ENCODE measurements at regions not wholly inside any gene's neighbourhood (a gene's known extent, or its start where the extent isn't known, plus 50 kb on each side); places are given as distances from the start of the nearest gene placed in this dataset.
"Not testable (repeated sequence)": the region's sequence is repeated elsewhere in the genome, so short reads cannot be mapped to it uniquely, and the experiment has no call there.

GRCh38 chr4:9110700-9111099, 59.5 kb upstream of the FAM90A26 start:
- not testable (repeated sequence) for DNase-seq

GRCh38 chr4:9103148-9103524, 67.1 kb upstream of the FAM90A26 start:
- DNase-seq, result not testable (repeated sequence)

- DNase-seq, result not testable (repeated sequence)
Observed at GRCh38 chr4:9102471-9103147, 67.6 kb upstream of the FAM90A26 start.

GRCh38 chr4:9096330-9096729, 73.9 kb upstream of the FAM90A26 start:
- not testable (repeated sequence) for DNase-seq

- not testable (repeated sequence) for DNase-seq
Observed at GRCh38 chr4:9078796-9079195, 91.4 kb upstream of the FAM90A26 start.

- DNase-seq, result not testable (repeated sequence)
Observed at GRCh38 chr4:9076974-9077373, 93.2 kb upstream of the FAM90A26 start.

GRCh38 chr4:9076486-9076885, 93.7 kb upstream of the FAM90A26 start:
- DNase-seq, result not testable (repeated sequence)

GRCh38 chr4:9073371-9073770, 96.8 kb upstream of the FAM90A26 start:
- DNase-seq, result not testable (repeated sequence)

- not testable (repeated sequence) for DNase-seq
Observed at GRCh38 chr4:9072521-9073220, 97.5 kb upstream of the FAM90A26 start.

- not testable (repeated sequence) for DNase-seq
Observed at GRCh38 chr4:9067923-9068322, 102.3 kb upstream of the FAM90A26 start.

GRCh38 chr4:9063612-9064011, 106.6 kb upstream of the FAM90A26 start:
- DNase-seq, result not testable (repeated sequence)

- DNase-seq, result not testable (repeated sequence)
Observed at GRCh38 chr4:9024866-9025265, 145.3 kb upstream of the FAM90A26 start.

GRCh38 chr4:9009792-9010191, 138.2 kb upstream of the HMX1 start:
- DNase-seq, result not testable (repeated sequence)

GRCh38 chr4:9008407-9008806, 136.8 kb upstream of the HMX1 start:
- not testable (repeated sequence) for DNase-seq

- not testable (repeated sequence) for DNase-seq
Observed at GRCh38 chr4:9001153-9001552, 129.5 kb upstream of the HMX1 start.

- peak; percentile 54 to 63 for DNase-seq
Observed at GRCh38 chr4:9000505-9001001, 128.9 kb upstream of the HMX1 start.

GRCh38 chr4:8992981-8993380, 121.3 kb upstream of the HMX1 start:
- DNase-seq, result not testable (repeated sequence)

- DNase-seq, result not testable (repeated sequence)
Observed at GRCh38 chr4:8991449-8991848, 119.8 kb upstream of the HMX1 start.

GRCh38 chr4:8990341-8990740, 118.7 kb upstream of the HMX1 start:
- not testable (repeated sequence) for DNase-seq

- not testable (repeated sequence) for DNase-seq
Observed at GRCh38 chr4:8985786-8986185, 114.1 kb upstream of the HMX1 start.

GRCh38 chr4:8984641-8985040, 113.0 kb upstream of the HMX1 start:
- DNase-seq, result not testable (repeated sequence)

GRCh38 chr4:8983921-8984320, 112.3 kb upstream of the HMX1 start:
- DNase-seq, result not testable (repeated sequence)

GRCh38 chr4:8976466-8977128, 105.0 kb upstream of the HMX1 start:
- DNase-seq, result not testable (repeated sequence)
